Keratinocyte (primary cell): ENCODE measurements at regions not wholly inside any gene's neighbourhood (a gene's known extent, or its start where the extent isn't known, plus 50 kb on each side); places are given as distances from the start of the nearest gene placed in this dataset.

Experiments used
- DNase-seq: peaks from one replicate; pipeline ENCODE4 v3.0.0-alpha.2; 2011; ENCODE audit warnings: low read depth, missing footprints, low spot score
- FAIRE-seq: peaks from 2 replicates; lab custom pipeline; 2011; peaks lifted over from hg19 to GRCh38; lab: Jason Lieb, UNC
- H2AFZ ChIP-seq: 2 replicates; pipeline ENCODE4 v1.6.0; 2012; ENCODE audit warnings: low read length, control low read depth, inconsistent platforms; ENCODE audit not compliant: control insufficient read depth
- H3K27ac ChIP-seq: 2 replicates; pipeline ENCODE4 v1.5.1; 2011; ENCODE audit warnings: low read length; ENCODE audit not compliant: control insufficient read depth, insufficient read depth
- H3K27me3 ChIP-seq: 3 replicates; pipeline ENCODE4 v1.6.0; 2011; ENCODE audit warnings: low read length; ENCODE audit not compliant: control insufficient read depth, insufficient read depth; ENCODE audit errors: extremely low read depth
- H3K36me3 ChIP-seq, 2 experiments: 2 replicates in 1 of 2; 3 replicates in 1 of 2; pipeline ENCODE4 v1.5.1; 2011; ENCODE audit warnings: low read length in 2 of 2, mild to moderate bottlenecking in 1 of 2; ENCODE audit not compliant: control insufficient read depth in 2 of 2, insufficient read depth in 2 of 2; ENCODE audit errors: extremely low read depth in 1 of 2
- H3K4me1 ChIP-seq: 3 replicates; pipeline ENCODE4 v1.5.1; 2011; ENCODE audit warnings: low read length; ENCODE audit not compliant: control insufficient read depth, insufficient read depth; ENCODE audit errors: extremely low read depth
- H3K4me2 ChIP-seq: 3 replicates; pipeline ENCODE4 v1.6.0; 2011; ENCODE audit warnings: low read depth, low read length; ENCODE audit not compliant: control insufficient read depth, insufficient read depth; ENCODE audit errors: extremely low read depth
- H3K4me3 ChIP-seq, 3 experiments: fragments of 200-600 bp in 1 of 3; sonication (generic) in 1 of 3; 2 replicates in 2 of 3; 3 replicates in 1 of 3; pipeline ENCODE4 v1.5.1; 2011 to 2016; ENCODE audit warnings: low read length in 3 of 3, mild to moderate bottlenecking in 3 of 3, control low read depth in 2 of 3, inconsistent platforms in 1 of 3, low read depth in 1 of 3, mixed read lengths in 1 of 3, mixed run types in 1 of 3, moderate library complexity in 1 of 3; ENCODE audit not compliant: control insufficient read depth in 2 of 3, insufficient read depth in 2 of 3; ENCODE audit errors: extremely low read depth in 1 of 3
- H3K79me2 ChIP-seq: 2 replicates; pipeline ENCODE4 v1.6.0; 2012; ENCODE audit warnings: low read length; ENCODE audit not compliant: control insufficient read depth, insufficient read depth
- H3K9ac ChIP-seq: 3 replicates; pipeline ENCODE4 v1.6.0; 2011; ENCODE audit warnings: low read length; ENCODE audit not compliant: control insufficient read depth, insufficient read depth; ENCODE audit errors: extremely low read depth
- H3K9me1 ChIP-seq: 3 replicates; pipeline ENCODE4 v1.6.0; 2011; ENCODE audit warnings: low read length; ENCODE audit not compliant: control insufficient read depth, insufficient read depth; ENCODE audit errors: extremely low read depth
- H3K9me3 ChIP-seq: 2 replicates; pipeline ENCODE4 v1.5.1; 2012; ENCODE audit warnings: low read depth, low read length; ENCODE audit not compliant: control insufficient read depth
- H4K20me1 ChIP-seq: 3 replicates; pipeline ENCODE4 v1.6.0; 2011; ENCODE audit warnings: low read length; ENCODE audit not compliant: control insufficient read depth, insufficient read depth; ENCODE audit errors: extremely low read depth
- EZH2 ChIP-seq: IDR thresholded peaks from one replicate; pipeline ENCODE4 v1.6.1; 2012; ENCODE audit warnings: inconsistent platforms, mild to moderate bottlenecking, low read length, moderate library complexity
- dilution Hi-C: fragments of 300-500 bp; cut with MboI; formaldehyde crosslinking; loops from one replicate; pipeline ENCODE4 v1.7.0; 2020; ENCODE audit warnings: low sequenced_read_pairs; ENCODE audit not compliant: extremely low pct_ligation_motif_present
- TF ChIP-seq, protein P1 (sequence below), 3 experiments: IDR thresholded peaks in 1 of 3; conservative IDR thresholded peaks in 1 of 3; optimal IDR thresholded peaks in 1 of 3; 2 replicates in 2 of 3; 3 replicates in 1 of 3; pipeline versions ENCODE3 to v1.5.1; 2011; ENCODE audit warnings: low read length in 3 of 3, mild to moderate bottlenecking in 3 of 3, moderate library complexity in 2 of 3, control low read depth in 1 of 3, inconsistent platforms in 1 of 3; ENCODE audit not compliant: insufficient read depth in 2 of 3; ENCODE audit errors: extremely low read depth in 1 of 3

DNA sequence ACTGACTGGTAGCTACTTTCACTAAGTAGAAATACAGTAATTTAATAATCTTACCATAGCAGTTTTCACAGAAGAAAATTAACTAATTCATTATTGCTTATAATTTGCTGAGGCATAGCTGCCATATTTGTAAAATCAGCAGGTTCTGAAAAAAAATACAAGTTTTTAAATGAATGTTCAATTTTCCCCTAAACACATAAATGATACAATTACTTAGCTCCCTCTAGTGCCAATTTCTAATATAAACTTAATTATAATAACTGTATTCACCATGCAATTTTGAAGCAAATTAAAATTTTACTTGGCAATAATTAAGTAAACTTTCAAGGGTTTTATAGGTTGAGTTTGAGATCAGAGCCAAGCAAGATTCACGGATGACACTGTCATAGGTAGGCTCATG, 1321.6 kb upstream of the ACVR2A start:
- no peak overlapping the region for H3K9ac ChIP-seq
- no peaks in the 10 kb centered on the region for H3K79me2 ChIP-seq
- H3K27me3 ChIP-seq = no peaks in the 10 kb centered on the region
- H3K9me3 ChIP-seq = no peaks in the 10 kb centered on the region
- DNase-seq (no peak), FAIRE-seq (no peak)
- H3K36me3 ChIP-seq = no peaks in the 10 kb centered on the region
- H2AFZ ChIP-seq = no peak overlapping the region
- H3K4me3 ChIP-seq = no peak overlapping the region
- no peaks in the 10 kb centered on the region for H3K4me1 ChIP-seq
- no peak for TF ChIP-seq EZH2
- TF ChIP-seq, protein P1, sequence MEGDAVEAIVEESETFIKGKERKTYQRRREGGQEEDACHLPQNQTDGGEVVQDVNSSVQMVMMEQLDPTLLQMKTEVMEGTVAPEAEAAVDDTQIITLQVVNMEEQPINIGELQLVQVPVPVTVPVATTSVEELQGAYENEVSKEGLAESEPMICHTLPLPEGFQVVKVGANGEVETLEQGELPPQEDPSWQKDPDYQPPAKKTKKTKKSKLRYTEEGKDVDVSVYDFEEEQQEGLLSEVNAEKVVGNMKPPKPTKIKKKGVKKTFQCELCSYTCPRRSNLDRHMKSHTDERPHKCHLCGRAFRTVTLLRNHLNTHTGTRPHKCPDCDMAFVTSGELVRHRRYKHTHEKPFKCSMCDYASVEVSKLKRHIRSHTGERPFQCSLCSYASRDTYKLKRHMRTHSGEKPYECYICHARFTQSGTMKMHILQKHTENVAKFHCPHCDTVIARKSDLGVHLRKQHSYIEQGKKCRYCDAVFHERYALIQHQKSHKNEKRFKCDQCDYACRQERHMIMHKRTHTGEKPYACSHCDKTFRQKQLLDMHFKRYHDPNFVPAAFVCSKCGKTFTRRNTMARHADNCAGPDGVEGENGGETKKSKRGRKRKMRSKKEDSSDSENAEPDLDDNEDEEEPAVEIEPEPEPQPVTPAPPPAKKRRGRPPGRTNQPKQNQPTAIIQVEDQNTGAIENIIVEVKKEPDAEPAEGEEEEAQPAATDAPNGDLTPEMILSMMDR (optimal IDR thresholded peaks at IDR 0.05 in 1 of 3, IDR thresholded peaks at IDR 0.05 in 1 of 3, conservative IDR thresholded peaks at IDR 0.05 in 1 of 3; ENCODE audit: extremely low read depth in 1 of 3, insufficient read depth in 2 of 3, low read length in 3 of 3) = no peak
- no peak overlapping the region for H3K27ac ChIP-seq
- no peak overlapping the region for H3K4me2 ChIP-seq
- dilution Hi-C loops = no loop called here
- H3K9me1 ChIP-seq = no peaks in the 10 kb centered on the region
- H4K20me1 ChIP-seq = no peaks in the 10 kb centered on the region

DNA sequence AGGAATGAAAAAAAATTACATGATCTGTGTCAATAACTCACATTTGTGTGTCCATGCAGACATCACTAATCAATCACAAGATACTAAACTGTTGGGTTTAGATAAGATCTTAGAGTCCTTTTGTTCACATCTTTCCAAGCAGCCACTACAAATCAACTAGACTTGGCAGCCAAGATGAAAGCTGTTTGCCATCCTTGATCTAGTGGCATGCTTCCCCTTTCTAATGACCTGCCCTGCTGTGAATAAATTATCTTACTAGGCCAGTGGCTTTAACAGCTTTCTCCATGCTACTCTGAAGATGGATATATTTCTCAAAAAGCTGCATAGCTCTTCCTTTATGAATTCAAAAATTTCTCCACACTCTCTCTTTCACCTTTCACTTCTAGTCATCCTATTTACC, 1338.0 kb upstream of the ACVR2A start:
- Histone ChIP-seq H3K79me2 (no peaks in the 10 kb centered on the region), H3K9ac (no peak overlapping the region), H3K27ac (no peak overlapping the region), H4K20me1 (no peaks in the 10 kb centered on the region), H3K9me3 (no peaks in the 10 kb centered on the region), H3K4me3 (no peak overlapping the region), H3K27me3 (no peaks in the 10 kb centered on the region), H3K4me2 (no peak overlapping the region), H3K36me3 (no peaks in the 10 kb centered on the region), H2AFZ (no peak overlapping the region), H3K4me1 (no peaks in the 10 kb centered on the region), H3K9me1 (no peaks in the 10 kb centered on the region)
- DNase-seq = no peak
- dilution Hi-C loops = no loop called here
- TF ChIP-seq, protein P1 (optimal IDR thresholded peaks at IDR 0.05 in 1 of 3, IDR thresholded peaks at IDR 0.05 in 1 of 3, conservative IDR thresholded peaks at IDR 0.05 in 1 of 3; ENCODE audit: extremely low read depth in 1 of 3, insufficient read depth in 2 of 3, low read length in 3 of 3) = no peak
- TF ChIP-seq EZH2 = no peak
- no peak for FAIRE-seq
